ENCODE measurements at regions not wholly inside any gene's neighbourhood (a gene's known extent, or its start where the extent isn't known, plus 50 kb on each side); places are given as distances from the start of the nearest gene placed in this dataset.

- Histone ChIP-seq H3K27ac (ENCODE audit: insufficient read depth in 1 of 2, low read depth in 1 of 2, low read length in 2 of 2, poor library complexity in 1 of 2, severe bottlenecking in 2 of 2) (no peak overlapping the region), H3K4me1 (ENCODE audit: control extremely low read depth in 1 of 4, control insufficient read depth in 4 of 4, insufficient read depth in 4 of 4, low read length in 3 of 4) (no peaks in the 10 kb centered on the region), H3K9me3 (ENCODE audit: control extremely low read depth in 1 of 5, control insufficient read depth in 4 of 5, insufficient read depth in 2 of 5, low read depth in 1 of 5, low read length in 4 of 5) (no peaks in the 10 kb centered on the region), H3K4me3 (ENCODE audit: control insufficient read depth in 1 of 7, extremely low read depth in 1 of 7, insufficient read depth in 4 of 7, low read depth in 2 of 7, low read length in 6 of 7) (no peak overlapping the region), H3K36me3 (ENCODE audit: control insufficient read depth in 4 of 4, insufficient read depth in 4 of 4, low read length in 3 of 4) (no peaks in the 10 kb centered on the region), H3K27me3 (replicated peaks in 2 of 5; ENCODE audit: control insufficient read depth in 4 of 5, insufficient read depth in 5 of 5, low read length in 4 of 5) (no peaks in the 10 kb centered on the region)
- POLR2A ChIA-PET: no interaction called here
- DNase-seq: no peak
- CTCF ChIA-PET: no interaction called here
Observed at GRCh38 chr5:97436405-97436804, 253.4 kb upstream of the RIOK2 start.

GRCh38 chr5:97443740-97444139, 260.7 kb upstream of the RIOK2 start:
- ChIA-PET POLR2A (no interaction called here), CTCF (no interaction called here)
- Histone ChIP-seq H3K4me1 (ENCODE audit: control extremely low read depth in 1 of 4, control insufficient read depth in 4 of 4, insufficient read depth in 4 of 4, low read length in 3 of 4) (no peaks in the 10 kb centered on the region), H3K4me3 (ENCODE audit: control insufficient read depth in 1 of 7, extremely low read depth in 1 of 7, insufficient read depth in 4 of 7, low read depth in 2 of 7, low read length in 6 of 7) (no peak overlapping the region), H3K36me3 (ENCODE audit: control insufficient read depth in 4 of 4, insufficient read depth in 4 of 4, low read length in 3 of 4) (no peaks in the 10 kb centered on the region), H3K9me3 (ENCODE audit: control extremely low read depth in 1 of 5, control insufficient read depth in 4 of 5, insufficient read depth in 2 of 5, low read depth in 1 of 5, low read length in 4 of 5) (peaks cover 0 to 12% (median 3%) of the 10 kb centered on the region in 5 experiments), H3K27ac (ENCODE audit: insufficient read depth in 1 of 2, low read depth in 1 of 2, low read length in 2 of 2, poor library complexity in 1 of 2, severe bottlenecking in 2 of 2) (no peak overlapping the region), H3K27me3 (replicated peaks in 2 of 5; ENCODE audit: control insufficient read depth in 4 of 5, insufficient read depth in 5 of 5, low read length in 4 of 5) (no peaks in the 10 kb centered on the region)
- no peak for DNase-seq
- WGBS (ENCODE audit: insufficient coverage): 97% methylated on average over 5 of the region's 5 CpGs

GRCh38 chr5:97449172-97449571, 266.1 kb upstream of the RIOK2 start:
- H3K4me1 ChIP-seq (ENCODE audit: control extremely low read depth in 1 of 4, control insufficient read depth in 4 of 4, insufficient read depth in 4 of 4, low read length in 3 of 4): no peaks in the 10 kb centered on the region
- H3K27me3 ChIP-seq (replicated peaks in 2 of 5; ENCODE audit: control insufficient read depth in 4 of 5, insufficient read depth in 5 of 5, low read length in 4 of 5): peaks cover 0 to 2% (median 0%) of the 10 kb centered on the region in 5 experiments
- ChIA-PET POLR2A (no interaction called here), CTCF (no interaction called here)
- no peak for DNase-seq
- 74% methylated on average over 3 of the region's 3 CpGs for WGBS (ENCODE audit: insufficient coverage)
- H3K27ac ChIP-seq (ENCODE audit: insufficient read depth in 1 of 2, low read depth in 1 of 2, low read length in 2 of 2, poor library complexity in 1 of 2, severe bottlenecking in 2 of 2): no peak overlapping the region
- H3K4me3 ChIP-seq (ENCODE audit: control insufficient read depth in 1 of 7, extremely low read depth in 1 of 7, insufficient read depth in 4 of 7, low read depth in 2 of 7, low read length in 6 of 7): no peak overlapping the region
- H3K9me3 ChIP-seq (ENCODE audit: control extremely low read depth in 1 of 5, control insufficient read depth in 4 of 5, insufficient read depth in 2 of 5, low read depth in 1 of 5, low read length in 4 of 5): peaks cover 0 to 3% (median under 1%) of the 10 kb centered on the region in 5 experiments
- no peaks in the 10 kb centered on the region for H3K36me3 ChIP-seq (ENCODE audit: control insufficient read depth in 4 of 4, insufficient read depth in 4 of 4, low read length in 3 of 4)

- Histone ChIP-seq H3K4me3 (ENCODE audit: control insufficient read depth in 1 of 7, extremely low read depth in 1 of 7, insufficient read depth in 4 of 7, low read depth in 2 of 7, low read length in 6 of 7) (no peak overlapping the region), H3K27ac (ENCODE audit: insufficient read depth in 1 of 2, low read depth in 1 of 2, low read length in 2 of 2, poor library complexity in 1 of 2, severe bottlenecking in 2 of 2) (no peak overlapping the region), H3K27me3 (replicated peaks in 2 of 5; ENCODE audit: control insufficient read depth in 4 of 5, insufficient read depth in 5 of 5, low read length in 4 of 5) (peaks cover 0 to 2% (median 0%) of the 10 kb centered on the region in 5 experiments), H3K4me1 (ENCODE audit: control extremely low read depth in 1 of 4, control insufficient read depth in 4 of 4, insufficient read depth in 4 of 4, low read length in 3 of 4) (no peaks in the 10 kb centered on the region), H3K36me3 (ENCODE audit: control insufficient read depth in 4 of 4, insufficient read depth in 4 of 4, low read length in 3 of 4) (no peaks in the 10 kb centered on the region), H3K9me3 (ENCODE audit: control extremely low read depth in 1 of 5, control insufficient read depth in 4 of 5, insufficient read depth in 2 of 5, low read depth in 1 of 5, low read length in 4 of 5) (no peaks in the 10 kb centered on the region)
- DNase-seq: peak; percentile 0 to 15 (median 7)
- POLR2A ChIA-PET: no interaction called here
- CTCF ChIA-PET: interaction anchor here (1.0 kb wide), 1 partner anchor 13 kb away, joined by 3 read pairs; no protein-coding TSS in a partner anchor
Observed at GRCh38 chr5:97452646-97453045, 269.6 kb upstream of the RIOK2 start.

- ChIA-PET POLR2A (no interaction called here), CTCF (no interaction called here)
Observed at GRCh38 chr5:97453263-97453662, 270.2 kb upstream of the RIOK2 start.

GRCh38 chr5:97454015-97454414, 271.0 kb upstream of the RIOK2 start:
- Histone ChIP-seq H3K27ac (ENCODE audit: insufficient read depth in 1 of 2, low read depth in 1 of 2, low read length in 2 of 2, poor library complexity in 1 of 2, severe bottlenecking in 2 of 2) (no peak overlapping the region), H3K4me1 (ENCODE audit: control extremely low read depth in 1 of 4, control insufficient read depth in 4 of 4, insufficient read depth in 4 of 4, low read length in 3 of 4) (no peaks in the 10 kb centered on the region), H3K36me3 (ENCODE audit: control insufficient read depth in 4 of 4, insufficient read depth in 4 of 4, low read length in 3 of 4) (no peaks in the 10 kb centered on the region), H3K4me3 (ENCODE audit: control insufficient read depth in 1 of 7, extremely low read depth in 1 of 7, insufficient read depth in 4 of 7, low read depth in 2 of 7, low read length in 6 of 7) (no peak overlapping the region), H3K9me3 (ENCODE audit: control extremely low read depth in 1 of 5, control insufficient read depth in 4 of 5, insufficient read depth in 2 of 5, low read depth in 1 of 5, low read length in 4 of 5) (no peaks in the 10 kb centered on the region), H3K27me3 (replicated peaks in 2 of 5; ENCODE audit: control insufficient read depth in 4 of 5, insufficient read depth in 5 of 5, low read length in 4 of 5) (peaks cover 0 to 2% (median 0%) of the 10 kb centered on the region in 5 experiments)
- DNase-seq: no peak
- CTCF ChIA-PET: interaction anchor here (0.6 kb wide), 1 partner anchor 20 kb away, joined by 3 read pairs; no protein-coding TSS in a partner anchor
- POLR2A ChIA-PET: no interaction called here

More at GRCh38 chr5:97453263-97453662, 270.2 kb upstream of the RIOK2 start:
- Histone ChIP-seq H3K27me3 (replicated peaks in 2 of 5; ENCODE audit: control insufficient read depth in 4 of 5, insufficient read depth in 5 of 5, low read length in 4 of 5) (peaks cover 0 to 2% (median 0%) of the 10 kb centered on the region in 5 experiments), H3K4me3 (ENCODE audit: control insufficient read depth in 1 of 7, extremely low read depth in 1 of 7, insufficient read depth in 4 of 7, low read depth in 2 of 7, low read length in 6 of 7) (no peak overlapping the region), H3K27ac (ENCODE audit: insufficient read depth in 1 of 2, low read depth in 1 of 2, low read length in 2 of 2, poor library complexity in 1 of 2, severe bottlenecking in 2 of 2) (no peak overlapping the region), H3K9me3 (ENCODE audit: control extremely low read depth in 1 of 5, control insufficient read depth in 4 of 5, insufficient read depth in 2 of 5, low read depth in 1 of 5, low read length in 4 of 5) (no peaks in the 10 kb centered on the region), H3K4me1 (ENCODE audit: control extremely low read depth in 1 of 4, control insufficient read depth in 4 of 4, insufficient read depth in 4 of 4, low read length in 3 of 4) (no peaks in the 10 kb centered on the region), H3K36me3 (ENCODE audit: control insufficient read depth in 4 of 4, insufficient read depth in 4 of 4, low read length in 3 of 4) (no peaks in the 10 kb centered on the region)
- WGBS (ENCODE audit: insufficient coverage): no CpG with 5 or more reads among the region's 2 CpGs
- DNase-seq: no peak

- ChIA-PET CTCF (interaction anchor here (0.8 to 1.1 kb wide), 2 partner anchors 18 to 23 kb away, joined by 3 read pairs; no protein-coding TSS in a partner anchor), POLR2A (no interaction called here)
- Histone ChIP-seq H3K9me3 (ENCODE audit: control extremely low read depth in 1 of 5, control insufficient read depth in 4 of 5, insufficient read depth in 2 of 5, low read depth in 1 of 5, low read length in 4 of 5) (no peaks in the 10 kb centered on the region), H3K36me3 (ENCODE audit: control insufficient read depth in 4 of 4, insufficient read depth in 4 of 4, low read length in 3 of 4) (no peaks in the 10 kb centered on the region), H3K27me3 (replicated peaks in 2 of 5; ENCODE audit: control insufficient read depth in 4 of 5, insufficient read depth in 5 of 5, low read length in 4 of 5) (peaks cover 0 to 2% (median 0%) of the 10 kb centered on the region in 5 experiments), H3K4me3 (ENCODE audit: control insufficient read depth in 1 of 7, extremely low read depth in 1 of 7, insufficient read depth in 4 of 7, low read depth in 2 of 7, low read length in 6 of 7) (no peak overlapping the region), H3K4me1 (ENCODE audit: control extremely low read depth in 1 of 4, control insufficient read depth in 4 of 4, insufficient read depth in 4 of 4, low read length in 3 of 4) (no peaks in the 10 kb centered on the region), H3K27ac (ENCODE audit: insufficient read depth in 1 of 2, low read depth in 1 of 2, low read length in 2 of 2, poor library complexity in 1 of 2, severe bottlenecking in 2 of 2) (no peak overlapping the region)
- 100% methylated on average over 1 of the region's 1 CpG for WGBS (ENCODE audit: insufficient coverage)
- DNase-seq: no peak
Observed at GRCh38 chr5:97455996-97456395, 272.9 kb upstream of the RIOK2 start.

All from common myeloid progenitor, CD34-positive (primary cell).